ENCODE measurements at regions not wholly inside any gene's neighbourhood (a gene's known extent, or its start where the extent isn't known, plus 50 kb on each side); places are given as distances from the start of the nearest gene placed in this dataset.

DNA sequence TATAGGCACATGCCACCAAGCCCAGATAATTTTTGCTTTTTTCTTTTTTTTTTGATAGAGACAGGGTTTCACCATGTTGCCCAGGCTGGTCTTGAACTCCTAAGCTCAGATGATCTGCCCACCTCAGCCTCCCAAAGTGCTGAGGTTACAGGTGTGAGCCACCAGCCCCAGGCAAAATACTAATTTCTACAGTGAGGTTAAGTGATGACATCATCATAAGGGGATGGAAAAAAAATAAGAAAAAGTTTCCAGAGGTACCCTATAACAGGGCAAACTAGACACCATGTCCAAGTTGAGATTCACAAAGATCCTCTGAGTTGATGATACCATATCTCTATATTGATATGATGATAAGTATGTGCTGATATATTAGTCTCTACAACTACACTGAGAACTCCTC lies 163.7 kb upstream of the ACVR2A start:
- Histone ChIP-seq H3K4me3 (ENCODE audit: low read depth, low read length, poor library complexity, severe bottlenecking) (no peak overlapping the region), H3K9me3 (ENCODE audit: low read depth, low read length, poor library complexity, severe bottlenecking) (no peaks in the 10 kb centered on the region), H3K27ac (ENCODE audit: low read depth, low read length, poor library complexity, severe bottlenecking) (no peak overlapping the region), H3K27me3 (replicated peaks; ENCODE audit: insufficient read depth, low read depth, low read length, poor library complexity) (no peaks in the 10 kb centered on the region), H3K4me1 (ENCODE audit: insufficient read depth, low read length, poor library complexity, severe bottlenecking) (no peaks in the 10 kb centered on the region), H3K36me3 (ENCODE audit: insufficient read depth, low read length, poor library complexity, severe bottlenecking) (no peaks in the 10 kb centered on the region)
- no TSS peak for BruUV-seq (replicated peaks)
- POLR2A ChIA-PET (ENCODE audit: low non-redundant PET): no interaction called here
- CTCF ChIA-PET: no interaction called here
- intact Hi-C loops (cut with micrococcal nuclease; ENCODE audit: unreplicated experiment): no loop called here
- no peak for DNase-seq (ENCODE audit: low spot score)
- TF ChIP-seq, protein P1, sequence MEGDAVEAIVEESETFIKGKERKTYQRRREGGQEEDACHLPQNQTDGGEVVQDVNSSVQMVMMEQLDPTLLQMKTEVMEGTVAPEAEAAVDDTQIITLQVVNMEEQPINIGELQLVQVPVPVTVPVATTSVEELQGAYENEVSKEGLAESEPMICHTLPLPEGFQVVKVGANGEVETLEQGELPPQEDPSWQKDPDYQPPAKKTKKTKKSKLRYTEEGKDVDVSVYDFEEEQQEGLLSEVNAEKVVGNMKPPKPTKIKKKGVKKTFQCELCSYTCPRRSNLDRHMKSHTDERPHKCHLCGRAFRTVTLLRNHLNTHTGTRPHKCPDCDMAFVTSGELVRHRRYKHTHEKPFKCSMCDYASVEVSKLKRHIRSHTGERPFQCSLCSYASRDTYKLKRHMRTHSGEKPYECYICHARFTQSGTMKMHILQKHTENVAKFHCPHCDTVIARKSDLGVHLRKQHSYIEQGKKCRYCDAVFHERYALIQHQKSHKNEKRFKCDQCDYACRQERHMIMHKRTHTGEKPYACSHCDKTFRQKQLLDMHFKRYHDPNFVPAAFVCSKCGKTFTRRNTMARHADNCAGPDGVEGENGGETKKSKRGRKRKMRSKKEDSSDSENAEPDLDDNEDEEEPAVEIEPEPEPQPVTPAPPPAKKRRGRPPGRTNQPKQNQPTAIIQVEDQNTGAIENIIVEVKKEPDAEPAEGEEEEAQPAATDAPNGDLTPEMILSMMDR (conservative IDR thresholded peaks at IDR 0.05; ENCODE audit: low read depth, low read length): no peak
- TF ChIP-seq EZH2 (IDR thresholded peaks at IDR 0.05; ENCODE audit: borderline replicate concordance, low read depth, low read length, poor library complexity, severe bottlenecking): no peak

DNA sequence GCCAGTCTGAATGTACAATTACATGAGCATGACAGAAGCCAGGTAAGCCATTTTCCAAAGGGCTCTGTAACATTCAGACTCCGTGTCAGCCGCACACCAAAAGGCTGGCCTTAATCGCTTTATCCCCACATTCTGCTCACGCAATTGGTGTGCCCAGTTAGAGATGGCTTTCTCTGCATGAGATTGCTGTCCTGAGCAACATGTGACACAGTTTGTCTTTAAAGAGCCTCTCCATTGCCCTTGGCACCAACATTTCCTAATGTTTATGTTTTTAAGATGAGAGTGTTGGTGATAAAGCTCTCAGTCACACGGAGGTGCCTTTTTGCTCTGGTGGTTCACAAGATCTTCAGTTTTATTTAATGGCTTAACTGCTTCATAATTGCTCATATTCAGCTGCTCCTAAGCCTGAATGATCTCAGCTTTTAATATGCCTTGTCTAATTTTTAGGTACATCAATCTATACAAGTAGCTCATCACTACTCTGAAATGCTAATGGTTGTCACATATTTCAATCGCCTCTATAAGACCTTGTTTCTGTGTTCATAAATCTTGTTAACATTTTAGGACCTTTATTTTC lies 164.8 kb upstream of the ACVR2A start:
- TF ChIP-seq EZH2 (IDR thresholded peaks at IDR 0.05; ENCODE audit: borderline replicate concordance, low read depth, low read length, poor library complexity, severe bottlenecking): no peak
- DNase-seq (ENCODE audit: low spot score): no peak
- H3K36me3 ChIP-seq (ENCODE audit: insufficient read depth, low read length, poor library complexity, severe bottlenecking): no peaks in the 10 kb centered on the region
- intact Hi-C loops (cut with micrococcal nuclease; ENCODE audit: unreplicated experiment): no loop called here
- CTCF ChIA-PET: no interaction called here
- POLR2A ChIA-PET (ENCODE audit: low non-redundant PET): no interaction called here
- H3K27me3 ChIP-seq (replicated peaks; ENCODE audit: insufficient read depth, low read depth, low read length, poor library complexity): no peaks in the 10 kb centered on the region
- no peak overlapping the region for H3K4me3 ChIP-seq (ENCODE audit: low read depth, low read length, poor library complexity, severe bottlenecking)
- no TSS peak for BruUV-seq (replicated peaks)
- no peaks in the 10 kb centered on the region for H3K4me1 ChIP-seq (ENCODE audit: insufficient read depth, low read length, poor library complexity, severe bottlenecking)
- no peak overlapping the region for H3K27ac ChIP-seq (ENCODE audit: low read depth, low read length, poor library complexity, severe bottlenecking)
- no peaks in the 10 kb centered on the region for H3K9me3 ChIP-seq (ENCODE audit: low read depth, low read length, poor library complexity, severe bottlenecking)

DNA sequence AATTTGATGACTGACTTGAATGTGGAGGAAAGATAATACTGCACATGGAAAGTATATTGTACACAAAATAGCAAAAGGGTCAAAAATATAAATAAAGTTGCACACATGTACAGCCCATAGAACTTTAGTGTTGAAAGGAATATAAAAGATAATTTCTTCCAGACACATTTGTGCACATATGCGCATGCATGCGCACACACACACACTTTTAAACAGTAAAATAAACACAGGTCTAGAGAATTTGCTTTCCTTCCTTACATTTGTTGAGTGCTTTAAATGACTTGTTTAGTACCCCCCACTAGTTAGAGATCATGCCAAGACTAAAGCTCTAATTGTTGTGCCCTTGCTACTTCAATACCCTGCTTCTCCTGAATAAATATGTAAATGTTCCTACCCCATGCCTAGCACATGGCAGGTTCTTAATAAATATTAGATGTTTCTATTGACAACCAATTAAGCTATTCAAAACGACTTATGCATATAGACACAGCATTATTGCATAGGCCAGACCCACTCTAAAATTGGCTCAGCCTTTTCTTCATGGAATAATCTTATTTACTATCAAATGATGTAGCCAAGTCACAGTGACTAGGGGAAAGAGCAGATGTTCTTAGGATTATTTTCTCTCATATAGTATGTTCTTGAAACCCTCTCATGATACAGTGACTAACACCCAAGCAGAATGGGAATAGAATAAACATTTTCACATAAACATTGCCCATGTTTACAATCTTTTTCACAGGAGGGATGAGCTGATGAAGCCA lies 165.5 kb upstream of the ACVR2A start:
- BruUV-seq (replicated peaks): no TSS peak
- Histone ChIP-seq H3K27ac (ENCODE audit: low read depth, low read length, poor library complexity, severe bottlenecking) (no peak overlapping the region), H3K36me3 (ENCODE audit: insufficient read depth, low read length, poor library complexity, severe bottlenecking) (no peaks in the 10 kb centered on the region), H3K27me3 (replicated peaks; ENCODE audit: insufficient read depth, low read depth, low read length, poor library complexity) (no peaks in the 10 kb centered on the region), H3K4me1 (ENCODE audit: insufficient read depth, low read length, poor library complexity, severe bottlenecking) (no peaks in the 10 kb centered on the region), H3K9me3 (ENCODE audit: low read depth, low read length, poor library complexity, severe bottlenecking) (no peaks in the 10 kb centered on the region), H3K4me3 (ENCODE audit: low read depth, low read length, poor library complexity, severe bottlenecking) (no peak overlapping the region)
- DNase-seq (ENCODE audit: low spot score): no peak
- ChIA-PET POLR2A (ENCODE audit: low non-redundant PET) (no interaction called here), CTCF (no interaction called here)
- TF ChIP-seq EZH2 (IDR thresholded peaks at IDR 0.05; ENCODE audit: borderline replicate concordance, low read depth, low read length, poor library complexity, severe bottlenecking): no peak
- TF ChIP-seq, protein P1 (conservative IDR thresholded peaks at IDR 0.05; ENCODE audit: low read depth, low read length): no peak
- intact Hi-C loops (cut with micrococcal nuclease; ENCODE audit: unreplicated experiment): no loop called here

DNA sequence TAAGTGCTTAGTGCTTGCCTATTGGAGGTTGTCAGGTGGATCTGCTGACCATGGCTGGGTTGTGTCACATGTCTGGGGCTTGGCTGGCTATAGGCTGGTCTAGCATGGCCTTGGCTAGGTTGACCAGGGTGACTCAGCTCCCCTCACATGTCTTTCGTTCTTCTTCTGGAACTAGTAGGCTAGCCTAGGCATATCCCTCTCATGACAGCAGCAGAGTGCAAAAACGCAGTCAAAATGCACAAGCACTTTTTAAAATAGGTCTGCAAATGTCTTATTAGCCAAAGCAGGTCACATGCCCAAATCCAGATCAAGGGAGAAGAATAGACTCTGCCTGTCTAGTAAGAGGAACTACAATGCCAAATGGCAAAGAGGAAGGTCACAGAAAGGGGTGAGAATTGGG lies 179.7 kb upstream of the ACVR2A start:
- TF ChIP-seq, protein P1 (conservative IDR thresholded peaks at IDR 0.05; ENCODE audit: low read depth, low read length): no peak
- no peak for TF ChIP-seq EZH2 (IDR thresholded peaks at IDR 0.05; ENCODE audit: borderline replicate concordance, low read depth, low read length, poor library complexity, severe bottlenecking)
- POLR2A ChIA-PET (ENCODE audit: low non-redundant PET): no interaction called here

More for the DNA sequence above, 179.7 kb upstream of the ACVR2A start:
- Histone ChIP-seq H3K4me3 (ENCODE audit: low read depth, low read length, poor library complexity, severe bottlenecking) (no peak overlapping the region), H3K9me3 (ENCODE audit: low read depth, low read length, poor library complexity, severe bottlenecking) (no peaks in the 10 kb centered on the region), H3K4me1 (ENCODE audit: insufficient read depth, low read length, poor library complexity, severe bottlenecking) (peaks cover 3% of the 10 kb centered on the region), H3K36me3 (ENCODE audit: insufficient read depth, low read length, poor library complexity, severe bottlenecking) (no peaks in the 10 kb centered on the region), H3K27me3 (replicated peaks; ENCODE audit: insufficient read depth, low read depth, low read length, poor library complexity) (no peaks in the 10 kb centered on the region), H3K27ac (ENCODE audit: low read depth, low read length, poor library complexity, severe bottlenecking) (no peak overlapping the region)
- no TSS peak for BruUV-seq (replicated peaks)
- CTCF ChIA-PET: no interaction called here
- intact Hi-C loops (cut with micrococcal nuclease; ENCODE audit: unreplicated experiment): no loop called here
- DNase-seq (ENCODE audit: low spot score): no peak
